ENCODE measurements at regions not wholly inside any gene's neighbourhood (a gene's known extent, or its start where the extent isn't known, plus 50 kb on each side); places are given as distances from the start of the nearest gene placed in this dataset.

DNA sequence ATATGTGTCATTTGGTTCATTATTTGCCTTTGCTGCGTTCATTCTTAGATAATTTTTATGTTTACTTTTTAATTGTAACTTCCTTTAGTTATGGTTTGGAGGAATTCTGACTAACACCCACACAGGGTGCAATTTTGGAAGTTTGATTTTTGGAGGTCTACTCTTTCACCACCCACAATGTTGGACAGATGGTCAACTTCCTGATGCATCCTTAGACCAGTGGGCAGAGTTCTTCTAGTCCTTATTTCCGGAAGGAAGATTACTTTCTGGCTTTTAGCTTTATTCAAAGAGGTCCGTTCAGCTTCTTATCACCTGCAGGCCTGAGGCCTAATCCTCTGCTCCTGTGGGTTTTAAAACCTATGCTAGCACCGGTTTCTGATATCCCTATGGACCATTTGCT, 126.7 kb downstream of the MTX3 start:
- TF ChIP-seq, protein P1, sequence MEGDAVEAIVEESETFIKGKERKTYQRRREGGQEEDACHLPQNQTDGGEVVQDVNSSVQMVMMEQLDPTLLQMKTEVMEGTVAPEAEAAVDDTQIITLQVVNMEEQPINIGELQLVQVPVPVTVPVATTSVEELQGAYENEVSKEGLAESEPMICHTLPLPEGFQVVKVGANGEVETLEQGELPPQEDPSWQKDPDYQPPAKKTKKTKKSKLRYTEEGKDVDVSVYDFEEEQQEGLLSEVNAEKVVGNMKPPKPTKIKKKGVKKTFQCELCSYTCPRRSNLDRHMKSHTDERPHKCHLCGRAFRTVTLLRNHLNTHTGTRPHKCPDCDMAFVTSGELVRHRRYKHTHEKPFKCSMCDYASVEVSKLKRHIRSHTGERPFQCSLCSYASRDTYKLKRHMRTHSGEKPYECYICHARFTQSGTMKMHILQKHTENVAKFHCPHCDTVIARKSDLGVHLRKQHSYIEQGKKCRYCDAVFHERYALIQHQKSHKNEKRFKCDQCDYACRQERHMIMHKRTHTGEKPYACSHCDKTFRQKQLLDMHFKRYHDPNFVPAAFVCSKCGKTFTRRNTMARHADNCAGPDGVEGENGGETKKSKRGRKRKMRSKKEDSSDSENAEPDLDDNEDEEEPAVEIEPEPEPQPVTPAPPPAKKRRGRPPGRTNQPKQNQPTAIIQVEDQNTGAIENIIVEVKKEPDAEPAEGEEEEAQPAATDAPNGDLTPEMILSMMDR (optimal IDR thresholded peaks at IDR 0.05 in 1 of 3, IDR thresholded peaks at IDR 0.05 in 1 of 3, conservative IDR thresholded peaks at IDR 0.05 in 1 of 3; ENCODE audit: extremely low read depth in 1 of 3, insufficient read depth in 2 of 3, low read length in 3 of 3): no peak
- TF ChIP-seq EZH2 (IDR thresholded peaks at IDR 0.05; ENCODE audit: low read length): no peak
- H3K27ac ChIP-seq (ENCODE audit: control insufficient read depth, insufficient read depth, low read length): no peak overlapping the region
- H3K9me3 ChIP-seq (ENCODE audit: control insufficient read depth, low read depth, low read length): no peaks in the 10 kb centered on the region
- no peak overlapping the region for H3K4me2 ChIP-seq (ENCODE audit: control insufficient read depth, extremely low read depth, insufficient read depth, low read depth, low read length)
- H3K9ac ChIP-seq (ENCODE audit: control insufficient read depth, extremely low read depth, insufficient read depth, low read length): no peak overlapping the region
- H3K79me2 ChIP-seq (ENCODE audit: control insufficient read depth, insufficient read depth, low read length): no peaks in the 10 kb centered on the region
- H3K4me1 ChIP-seq (ENCODE audit: control insufficient read depth, extremely low read depth, insufficient read depth, low read length): no peaks in the 10 kb centered on the region
- H2AFZ ChIP-seq (ENCODE audit: control insufficient read depth, low read length): no peak overlapping the region
- no peaks in the 10 kb centered on the region for H3K9me1 ChIP-seq (ENCODE audit: control insufficient read depth, extremely low read depth, insufficient read depth, low read length)
- no peak for DNase-seq (ENCODE audit: low read depth, low spot score)
- peaks cover 3% of the 10 kb centered on the region for H3K27me3 ChIP-seq (ENCODE audit: control insufficient read depth, extremely low read depth, insufficient read depth, low read length)
- FAIRE-seq: no peak
- H3K4me3 ChIP-seq (ENCODE audit: control insufficient read depth in 2 of 3, extremely low read depth in 1 of 3, insufficient read depth in 2 of 3, low read depth in 1 of 3, low read length in 3 of 3): no peak overlapping the region
- H3K36me3 ChIP-seq (ENCODE audit: control insufficient read depth in 2 of 2, extremely low read depth in 1 of 2, insufficient read depth in 2 of 2, low read length in 2 of 2): no peaks in the 10 kb centered on the region
- dilution Hi-C loops (cut with MboI; ENCODE audit: extremely low pct_ligation_motif_present, low sequenced_read_pairs): no loop called here
- H4K20me1 ChIP-seq (ENCODE audit: control insufficient read depth, extremely low read depth, insufficient read depth, low read length): no peaks in the 10 kb centered on the region

DNA sequence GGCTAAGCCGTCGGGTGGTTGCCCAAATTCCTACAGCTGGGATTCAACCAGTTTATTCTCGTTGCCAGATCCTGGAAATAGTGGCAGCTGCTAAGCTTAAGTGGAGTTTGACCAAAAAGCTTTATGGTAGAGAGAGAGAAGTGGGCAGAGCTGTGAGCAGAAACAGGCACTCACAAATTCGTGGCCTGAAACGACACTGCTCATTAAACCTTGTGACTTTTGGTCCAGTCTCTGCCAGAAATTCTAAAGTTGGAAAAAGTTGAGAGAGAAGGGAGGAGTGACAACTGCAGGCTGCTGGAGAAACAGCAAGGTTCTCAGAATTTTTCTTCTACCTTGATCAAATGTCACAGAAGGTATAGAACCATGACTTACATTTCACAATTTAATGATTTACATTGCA, 131.5 kb downstream of the MTX3 start:
- no peaks in the 10 kb centered on the region for H3K4me1 ChIP-seq (ENCODE audit: control insufficient read depth, extremely low read depth, insufficient read depth, low read length)
- no peak overlapping the region for H3K4me2 ChIP-seq (ENCODE audit: control insufficient read depth, extremely low read depth, insufficient read depth, low read depth, low read length)
- no peak overlapping the region for H2AFZ ChIP-seq (ENCODE audit: control insufficient read depth, low read length)
- no peak overlapping the region for H3K9ac ChIP-seq (ENCODE audit: control insufficient read depth, extremely low read depth, insufficient read depth, low read length)
- TF ChIP-seq EZH2 (IDR thresholded peaks at IDR 0.05; ENCODE audit: low read length): no peak
- TF ChIP-seq, protein P1 (optimal IDR thresholded peaks at IDR 0.05 in 1 of 3, IDR thresholded peaks at IDR 0.05 in 1 of 3, conservative IDR thresholded peaks at IDR 0.05 in 1 of 3; ENCODE audit: extremely low read depth in 1 of 3, insufficient read depth in 2 of 3, low read length in 3 of 3): no peak
- H3K36me3 ChIP-seq (ENCODE audit: control insufficient read depth in 2 of 2, extremely low read depth in 1 of 2, insufficient read depth in 2 of 2, low read length in 2 of 2): no peaks in the 10 kb centered on the region
- no peak overlapping the region for H3K27ac ChIP-seq (ENCODE audit: control insufficient read depth, insufficient read depth, low read length)
- FAIRE-seq: no peak
- H3K27me3 ChIP-seq (ENCODE audit: control insufficient read depth, extremely low read depth, insufficient read depth, low read length): no peaks in the 10 kb centered on the region
- no peaks in the 10 kb centered on the region for H3K9me1 ChIP-seq (ENCODE audit: control insufficient read depth, extremely low read depth, insufficient read depth, low read length)
- dilution Hi-C loops (cut with MboI; ENCODE audit: extremely low pct_ligation_motif_present, low sequenced_read_pairs): no loop called here
- H3K4me3 ChIP-seq (ENCODE audit: control insufficient read depth in 2 of 3, extremely low read depth in 1 of 3, insufficient read depth in 2 of 3, low read depth in 1 of 3, low read length in 3 of 3): no peak overlapping the region
- H3K9me3 ChIP-seq (ENCODE audit: control insufficient read depth, low read depth, low read length): no peaks in the 10 kb centered on the region
- no peaks in the 10 kb centered on the region for H3K79me2 ChIP-seq (ENCODE audit: control insufficient read depth, insufficient read depth, low read length)
- H4K20me1 ChIP-seq (ENCODE audit: control insufficient read depth, extremely low read depth, insufficient read depth, low read length): no peaks in the 10 kb centered on the region
- no peak for DNase-seq (ENCODE audit: low read depth, low spot score)

All from keratinocyte (primary cell).